ENCODE measurements at regions not wholly inside any gene's neighbourhood (a gene's known extent, or its start where the extent isn't known, plus 50 kb on each side); places are given as distances from the start of the nearest gene placed in this dataset.

- TF ChIP-seq, protein P1, sequence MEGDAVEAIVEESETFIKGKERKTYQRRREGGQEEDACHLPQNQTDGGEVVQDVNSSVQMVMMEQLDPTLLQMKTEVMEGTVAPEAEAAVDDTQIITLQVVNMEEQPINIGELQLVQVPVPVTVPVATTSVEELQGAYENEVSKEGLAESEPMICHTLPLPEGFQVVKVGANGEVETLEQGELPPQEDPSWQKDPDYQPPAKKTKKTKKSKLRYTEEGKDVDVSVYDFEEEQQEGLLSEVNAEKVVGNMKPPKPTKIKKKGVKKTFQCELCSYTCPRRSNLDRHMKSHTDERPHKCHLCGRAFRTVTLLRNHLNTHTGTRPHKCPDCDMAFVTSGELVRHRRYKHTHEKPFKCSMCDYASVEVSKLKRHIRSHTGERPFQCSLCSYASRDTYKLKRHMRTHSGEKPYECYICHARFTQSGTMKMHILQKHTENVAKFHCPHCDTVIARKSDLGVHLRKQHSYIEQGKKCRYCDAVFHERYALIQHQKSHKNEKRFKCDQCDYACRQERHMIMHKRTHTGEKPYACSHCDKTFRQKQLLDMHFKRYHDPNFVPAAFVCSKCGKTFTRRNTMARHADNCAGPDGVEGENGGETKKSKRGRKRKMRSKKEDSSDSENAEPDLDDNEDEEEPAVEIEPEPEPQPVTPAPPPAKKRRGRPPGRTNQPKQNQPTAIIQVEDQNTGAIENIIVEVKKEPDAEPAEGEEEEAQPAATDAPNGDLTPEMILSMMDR (IDR thresholded peaks at IDR 0.05; ENCODE audit: insufficient read depth, low read length, poor library complexity, severe bottlenecking), result no peak
- TF ChIP-seq EZH2phosphoT487 (conservative IDR thresholded peaks at IDR 0.05; ENCODE audit: low read length), result no peak
Measured at GRCh38 chr3:124292329-124292728, 300.4 kb upstream of the ROPN1 start.

All from SU-DHL-6 (cell line).